IPS-20b (cell line): ENCODE measurements at regions not wholly inside any gene's neighbourhood (a gene's known extent, or its start where the extent isn't known, plus 50 kb on each side); places are given as distances from the start of the nearest gene placed in this dataset.
"Not testable (repeated sequence)": the region's sequence is repeated elsewhere in the genome, so short reads cannot be mapped to it uniquely, and the experiment has no call there.

Experiments used
- H3K27ac ChIP-seq: one replicate; pipeline ENCODE4 v1.5.1; 2013; ENCODE audit warnings: low read length
- H3K27me3 ChIP-seq: 2 replicates; pipeline ENCODE4 v1.6.1; 2013; ENCODE audit warnings: mild to moderate bottlenecking, low read length, inconsistent platforms; ENCODE audit not compliant: insufficient read depth
- H3K36me3 ChIP-seq: 2 replicates; pipeline ENCODE4 v1.6.1; 2013; ENCODE audit warnings: low read depth, mild to moderate bottlenecking, inconsistent platforms, low read length, moderate library complexity; ENCODE audit not compliant: insufficient read depth
- H3K4me1 ChIP-seq: 2 replicates; pipeline ENCODE4 v1.6.1; 2013; ENCODE audit warnings: mild to moderate bottlenecking, control low read depth, inconsistent platforms, low read length, moderate library complexity; ENCODE audit not compliant: insufficient read depth
- H3K4me3 ChIP-seq: 2 replicates; pipeline ENCODE4 v1.5.1; 2013; ENCODE audit warnings: mild to moderate bottlenecking, low read length, inconsistent platforms
- H3K9ac ChIP-seq: 2 replicates; pipeline ENCODE4 v1.6.1; 2013; ENCODE audit warnings: low read depth, mild to moderate bottlenecking, inconsistent platforms, low read length, moderate library complexity
- H3K9me3 ChIP-seq: 2 replicates; pipeline ENCODE4 v1.6.1; 2013; ENCODE audit warnings: mild to moderate bottlenecking, low read depth, low read length, inconsistent platforms; ENCODE audit not compliant: insufficient read depth

DNA sequence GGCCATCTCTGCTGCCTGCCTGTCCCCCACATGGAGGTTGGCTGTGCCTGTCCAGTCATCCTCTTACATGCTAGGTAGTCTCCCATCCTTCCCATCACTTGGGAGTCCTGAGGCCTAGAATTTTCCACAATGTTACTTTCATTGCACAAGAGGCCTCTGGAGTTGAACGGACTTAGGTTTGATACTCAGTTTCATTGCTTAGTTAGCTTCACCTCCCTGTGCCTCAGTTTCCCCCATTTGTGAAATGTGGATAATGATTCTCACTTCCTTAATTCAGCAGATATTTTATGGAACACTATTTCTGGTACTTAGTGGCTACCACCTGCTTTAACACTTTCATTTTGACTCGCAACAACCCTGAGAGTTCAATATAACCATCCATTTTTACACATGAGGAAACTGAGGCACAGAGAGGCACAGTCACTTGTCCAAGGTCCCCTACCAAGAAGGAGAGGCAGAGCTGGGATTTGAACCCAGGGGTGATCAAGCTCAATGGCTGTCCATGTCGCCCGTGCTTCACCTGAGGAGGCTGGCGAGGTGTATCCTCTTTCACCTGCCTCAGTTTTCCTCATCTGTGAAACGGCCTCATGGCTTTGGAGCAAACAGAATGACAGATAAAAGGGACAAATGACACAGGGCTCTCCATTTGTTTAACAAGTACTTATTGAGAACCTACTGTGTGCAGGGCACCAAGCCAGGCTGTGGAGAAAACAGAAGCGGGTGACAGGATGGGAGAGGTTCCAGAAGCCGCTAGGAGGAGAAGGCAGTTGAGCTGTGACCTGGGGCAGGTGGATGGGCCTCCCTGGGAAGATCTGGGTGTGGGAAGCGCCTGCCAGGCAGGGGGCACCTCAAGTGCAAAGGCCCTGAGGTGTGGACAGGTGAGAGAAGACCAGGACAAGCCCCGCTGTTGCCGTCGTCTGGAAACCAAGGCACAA, 154.3 kb upstream of the PTPN1 start:
- Histone ChIP-seq H3K4me1 (no peaks in the 10 kb centered on the region), H3K9ac (no peak overlapping the region), H3K36me3 (no peaks in the 10 kb centered on the region), H3K27ac (no peak overlapping the region), H3K27me3 (no peaks in the 10 kb centered on the region), H3K9me3 (no peaks in the 10 kb centered on the region), H3K4me3 (no peak overlapping the region)

DNA sequence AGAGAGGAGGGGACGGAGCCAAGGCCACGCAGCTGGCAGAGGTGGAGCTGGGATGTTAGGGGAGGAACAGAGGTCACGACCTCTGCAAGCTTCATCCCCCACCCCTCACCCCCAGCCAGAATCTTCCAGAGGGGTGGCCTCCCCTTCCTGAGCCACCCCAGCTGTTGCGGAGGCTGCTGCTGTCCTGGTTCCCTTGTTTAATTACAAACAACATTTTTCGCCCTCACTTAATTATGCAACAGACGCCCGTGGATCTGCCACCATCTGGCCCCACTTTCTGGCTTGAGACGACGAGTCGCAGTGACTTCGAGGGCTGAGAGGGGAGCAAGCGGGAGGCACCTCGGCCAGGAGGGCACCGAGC, 153.7 kb upstream of the PTPN1 start:
- Histone ChIP-seq H3K36me3 (no peaks in the 10 kb centered on the region), H3K9ac (no peak overlapping the region; the same call in 1 of the 2 replicates), H3K4me3 (no peak overlapping the region), H3K9me3 (no peaks in the 10 kb centered on the region), H3K27me3 (no peaks in the 10 kb centered on the region), H3K4me1 (no peaks in the 10 kb centered on the region), H3K27ac (no peak overlapping the region)

DNA sequence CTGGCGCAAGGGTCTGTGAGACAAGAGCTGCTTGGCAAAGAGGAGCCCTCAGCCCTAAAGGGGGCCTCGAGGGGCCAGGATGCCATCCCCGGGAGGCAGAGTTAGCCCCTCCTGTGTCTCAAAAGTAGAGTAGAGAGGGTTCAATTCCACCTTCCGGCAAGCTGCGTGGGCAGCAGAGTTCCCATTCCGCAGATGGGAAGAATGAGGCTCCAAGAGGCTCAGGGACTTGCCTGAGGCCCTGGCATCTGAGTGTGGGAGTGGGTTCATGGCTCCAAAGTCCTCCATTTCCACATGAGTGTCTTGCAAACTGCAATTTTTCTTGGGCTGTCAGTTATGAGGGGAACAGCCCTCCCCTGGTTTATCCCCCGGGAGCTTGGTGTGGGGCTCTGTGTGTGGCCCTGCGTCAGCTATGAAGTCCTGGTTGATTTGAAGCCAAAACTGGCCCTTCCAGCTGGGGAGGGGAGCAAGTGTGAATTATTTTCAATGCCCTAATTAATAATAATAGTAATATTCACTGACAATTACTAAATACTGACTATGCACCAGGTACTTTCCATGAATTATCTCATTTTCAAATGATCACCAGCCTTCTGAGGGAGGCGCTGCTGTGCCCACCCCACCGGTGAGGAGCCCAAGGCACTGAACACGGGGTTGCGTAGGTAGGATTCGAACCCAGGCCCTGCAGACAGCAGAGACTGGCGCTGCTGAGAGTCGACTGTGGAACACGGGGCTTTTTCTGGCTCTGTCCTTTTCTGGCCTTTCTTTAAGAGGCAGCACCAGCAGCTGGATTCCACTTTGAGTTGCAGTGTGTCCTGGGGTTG, 153.0 kb upstream of the PTPN1 start:
- Histone ChIP-seq H3K4me3 (no peak overlapping the region), H3K36me3 (no peaks in the 10 kb centered on the region), H3K27me3 (no peaks in the 10 kb centered on the region), H3K9me3 (no peaks in the 10 kb centered on the region), H3K27ac (no peak overlapping the region), H3K4me1 (no peaks in the 10 kb centered on the region), H3K9ac (no peak overlapping the region)

DNA sequence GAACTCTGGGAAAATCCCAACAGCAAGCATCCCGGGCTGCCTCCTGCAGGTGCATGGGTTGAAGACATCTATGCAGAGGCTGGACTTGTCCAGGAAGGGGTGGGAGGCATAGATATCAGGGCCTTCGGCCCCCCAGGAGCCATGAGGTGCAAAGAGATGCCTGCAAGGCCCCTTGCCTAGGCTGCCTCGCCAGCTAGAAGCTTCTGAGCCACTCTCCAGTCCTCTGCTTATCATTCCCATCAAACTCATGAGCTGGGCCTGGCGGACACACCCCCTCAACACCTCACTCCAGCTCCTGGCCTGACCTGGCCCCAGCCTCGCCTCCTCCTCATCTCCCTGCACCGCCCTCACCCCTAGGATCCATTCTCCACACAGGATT, 152.4 kb upstream of the PTPN1 start:
- Histone ChIP-seq H3K27ac (no peak overlapping the region), H3K36me3 (no peaks in the 10 kb centered on the region), H3K4me3 (no peak overlapping the region), H3K9ac (no peak overlapping the region), H3K4me1 (no peaks in the 10 kb centered on the region), H3K27me3 (no peaks in the 10 kb centered on the region), H3K9me3 (no peaks in the 10 kb centered on the region)

DNA sequence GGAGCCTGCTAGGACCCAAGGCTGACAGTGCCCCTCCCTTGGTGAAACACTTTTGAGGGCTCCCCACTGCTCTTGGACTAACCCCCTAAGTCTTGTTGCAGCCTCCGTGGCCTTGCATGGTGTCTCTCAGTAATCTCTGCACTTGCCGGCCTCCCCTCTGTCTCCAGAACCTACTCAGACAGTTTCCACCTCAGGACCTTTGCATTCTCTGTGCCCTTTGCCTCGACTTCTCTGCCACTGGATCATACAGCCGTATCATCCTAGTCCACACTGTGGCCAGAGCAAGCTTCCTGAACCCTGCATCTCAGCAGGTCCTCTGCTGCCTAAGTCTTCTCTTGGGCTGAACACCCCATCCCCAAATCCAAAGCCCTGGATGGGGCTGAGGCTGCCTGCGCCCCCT, 152.0 kb upstream of the PTPN1 start:
- H3K4me3 ChIP-seq: no peak overlapping the region
- H3K27me3 ChIP-seq: no peaks in the 10 kb centered on the region
- H3K9me3 ChIP-seq: no peaks in the 10 kb centered on the region
- no peaks in the 10 kb centered on the region for H3K36me3 ChIP-seq
- no peak overlapping the region for H3K9ac ChIP-seq
- no peak overlapping the region for H3K27ac ChIP-seq
- no peaks in the 10 kb centered on the region for H3K4me1 ChIP-seq

DNA sequence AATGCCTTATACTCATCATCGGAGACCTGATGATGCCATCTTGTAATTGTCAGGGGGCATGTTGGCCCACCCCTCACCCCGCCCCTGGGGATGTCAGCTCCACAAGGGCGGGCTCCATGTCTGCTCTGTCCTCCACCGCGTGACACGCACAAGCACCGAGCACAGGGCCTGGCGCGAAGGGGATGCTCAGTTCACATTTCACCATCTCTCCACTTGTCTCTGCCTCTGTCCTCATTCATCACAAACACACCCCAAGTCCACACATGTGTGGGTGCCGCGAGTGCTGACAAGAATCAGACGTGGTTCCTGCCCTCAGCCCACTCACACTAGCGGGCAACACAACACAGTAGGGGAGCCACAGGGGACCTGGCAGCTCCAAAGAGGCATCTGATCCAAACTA, 151.2 kb upstream of the PTPN1 start:
- Histone ChIP-seq H3K36me3 (no peaks in the 10 kb centered on the region), H3K9ac (no peak overlapping the region), H3K9me3 (no peaks in the 10 kb centered on the region), H3K27ac (no peak overlapping the region), H3K4me1 (no peaks in the 10 kb centered on the region), H3K4me3 (no peak overlapping the region), H3K27me3 (no peaks in the 10 kb centered on the region)

DNA sequence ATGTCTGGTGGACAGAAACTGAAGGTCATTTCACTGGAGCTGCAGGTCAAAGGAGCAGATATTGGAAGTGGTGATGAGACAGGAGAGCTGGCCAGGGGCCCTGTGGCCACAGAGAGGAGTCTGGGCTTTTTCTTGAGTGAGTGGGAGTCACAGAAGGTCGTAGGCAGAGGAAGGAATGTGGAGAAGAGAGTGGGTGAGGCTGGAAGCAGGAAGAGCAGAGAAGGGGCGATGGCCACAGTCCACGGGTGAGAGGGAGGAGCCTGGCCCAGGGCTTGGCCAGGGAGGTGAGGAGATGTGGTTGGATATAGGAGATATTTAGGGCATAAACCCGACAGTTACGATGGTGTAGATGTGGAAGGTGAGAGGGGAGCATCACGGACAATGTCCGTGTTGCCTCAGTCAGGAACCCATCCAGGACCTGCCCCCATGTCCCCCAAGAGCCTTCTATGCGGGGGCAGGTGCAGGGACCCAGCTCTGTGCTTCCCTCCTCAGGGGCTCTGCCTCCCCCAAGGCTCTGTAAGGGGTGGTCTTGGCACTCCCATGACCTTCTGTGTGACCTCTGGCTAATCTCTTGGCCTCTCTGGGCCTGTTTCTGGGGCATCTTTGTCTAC, 150.5 kb upstream of the PTPN1 start:
- no peaks in the 10 kb centered on the region for H3K27me3 ChIP-seq
- no peaks in the 10 kb centered on the region for H3K4me1 ChIP-seq

DNA sequence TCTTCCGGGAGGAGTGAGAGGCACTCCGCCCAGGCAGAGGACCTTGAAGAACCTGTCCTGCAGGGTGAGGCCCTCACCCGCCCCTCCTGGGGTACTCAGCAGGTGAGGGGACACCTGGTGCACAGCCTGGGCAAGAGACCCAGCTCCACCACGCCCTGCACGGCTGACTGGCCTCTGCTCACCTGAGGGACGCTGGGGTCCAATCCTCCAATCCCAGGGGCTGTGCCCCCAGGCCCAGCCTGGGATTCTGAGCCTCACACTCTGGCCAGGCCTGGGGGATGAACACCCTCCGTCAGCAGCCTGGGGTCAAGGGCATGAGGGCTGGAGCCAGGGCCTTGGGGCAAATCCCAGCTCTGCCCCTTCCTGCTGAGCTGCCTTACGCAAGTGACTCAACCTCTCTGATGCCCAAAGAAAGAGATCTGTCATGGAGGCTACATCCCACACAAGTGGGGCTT, 149.9 kb upstream of the PTPN1 start:
- no peaks in the 10 kb centered on the region for H3K4me1 ChIP-seq
- H3K9me3 ChIP-seq: no peaks in the 10 kb centered on the region
- H3K27me3 ChIP-seq: no peaks in the 10 kb centered on the region
- H3K27ac ChIP-seq: no peak overlapping the region
- no peak overlapping the region for H3K9ac ChIP-seq
- no peaks in the 10 kb centered on the region for H3K36me3 ChIP-seq
- no peak overlapping the region for H3K4me3 ChIP-seq

More for the DNA sequence above, 150.5 kb upstream of the PTPN1 start:
- H3K27ac ChIP-seq: no peak overlapping the region
- no peaks in the 10 kb centered on the region for H3K9me3 ChIP-seq
- no peak overlapping the region for H3K9ac ChIP-seq
- H3K4me3 ChIP-seq: no peak overlapping the region
- H3K36me3 ChIP-seq: no peaks in the 10 kb centered on the region

DNA sequence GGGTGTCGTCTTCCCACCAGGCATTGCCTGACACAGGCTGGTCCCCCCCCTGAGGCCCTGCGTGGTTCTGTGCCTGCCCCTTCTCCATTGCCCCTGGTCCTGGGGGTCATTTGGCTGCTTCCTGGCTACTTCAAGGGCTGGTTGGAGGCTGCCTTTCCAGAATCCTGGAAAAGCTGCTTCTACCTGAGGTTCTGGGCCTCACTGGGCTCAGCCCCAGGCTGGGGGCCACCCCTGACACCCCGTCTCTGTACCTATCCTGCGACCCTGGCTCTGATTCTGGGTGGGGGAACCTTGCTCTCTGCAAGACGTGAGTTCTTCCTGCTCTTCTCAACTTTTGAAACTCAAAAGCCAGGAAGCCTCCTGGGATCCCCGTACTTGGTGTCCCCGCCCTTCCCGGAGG, 149.3 kb upstream of the PTPN1 start:
- Histone ChIP-seq H3K9ac (no peak overlapping the region), H3K36me3 (no peaks in the 10 kb centered on the region), H3K4me1 (no peaks in the 10 kb centered on the region), H3K27ac (no peak overlapping the region), H3K4me3 (no peak overlapping the region), H3K27me3 (no peaks in the 10 kb centered on the region), H3K9me3 (no peaks in the 10 kb centered on the region)

DNA sequence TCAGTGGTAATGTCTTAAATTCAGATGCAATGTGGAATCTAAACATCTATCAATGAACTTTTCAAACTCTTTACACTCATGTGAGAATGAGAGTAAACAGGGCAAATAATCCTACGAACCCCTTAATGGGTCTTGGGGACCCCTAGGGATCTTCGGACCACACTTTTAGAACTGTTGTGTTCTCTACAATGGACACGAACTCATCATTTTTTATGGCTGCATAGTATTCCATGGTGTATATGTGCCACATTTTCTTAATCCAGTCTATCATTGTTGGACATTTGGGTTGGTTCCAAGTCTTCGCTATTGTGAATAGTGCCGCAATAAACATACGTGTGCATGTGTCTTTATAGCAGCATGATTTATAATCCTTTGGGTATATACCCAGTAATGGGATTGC, 148.0 kb upstream of the PTPN1 start:
- H3K27me3 ChIP-seq, H3K9me3 ChIP-seq, H3K27ac ChIP-seq: not testable (repeated sequence)

DNA sequence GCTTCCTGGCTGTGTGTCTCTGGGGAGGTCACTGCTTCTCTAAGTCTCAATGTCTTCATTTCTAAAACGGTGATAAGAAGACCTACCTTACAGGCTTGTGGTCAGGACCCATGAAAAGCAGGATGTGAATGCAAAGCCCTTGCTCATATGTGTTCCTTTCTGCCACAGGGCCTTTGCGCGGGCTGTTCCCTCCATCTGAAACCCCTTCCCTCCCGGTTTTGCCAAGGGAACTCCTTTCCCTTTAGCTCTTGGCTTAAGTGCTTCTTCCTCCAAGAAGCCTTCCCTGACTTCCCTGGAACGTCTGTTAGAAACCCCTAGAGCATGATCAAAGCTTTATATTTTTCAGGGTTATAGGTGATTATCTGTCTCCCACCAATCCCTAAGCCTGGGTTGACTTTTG, 147.2 kb upstream of the PTPN1 start:
- H3K27me3 ChIP-seq: no peaks in the 10 kb centered on the region
- no peak overlapping the region for H3K27ac ChIP-seq

More for the DNA sequence above, 148.0 kb upstream of the PTPN1 start:
- not testable (repeated sequence) for H3K9ac ChIP-seq, H3K4me1 ChIP-seq, H3K36me3 ChIP-seq, H3K4me3 ChIP-seq

More for the DNA sequence above, 147.2 kb upstream of the PTPN1 start:
- Histone ChIP-seq H3K4me1 (no peaks in the 10 kb centered on the region), H3K36me3 (no peaks in the 10 kb centered on the region), H3K4me3 (no peak overlapping the region), H3K9me3 (no peaks in the 10 kb centered on the region), H3K9ac (no peak overlapping the region)
